Fibroblast of the conjunctiva (primary cell): ENCODE measurements at regions not wholly inside any gene's neighbourhood (a gene's known extent, or its start where the extent isn't known, plus 50 kb on each side); places are given as distances from the start of the nearest gene placed in this dataset.
"Not testable (repeated sequence)": the region's sequence is repeated elsewhere in the genome, so short reads cannot be mapped to it uniquely, and the experiment has no call there.

ENCODE experiments used
- DNase-seq: peaks from one replicate; pipeline ENCODE4 v3.0.0-alpha.2; 2010; ENCODE audit warnings: low read depth

DNA sequence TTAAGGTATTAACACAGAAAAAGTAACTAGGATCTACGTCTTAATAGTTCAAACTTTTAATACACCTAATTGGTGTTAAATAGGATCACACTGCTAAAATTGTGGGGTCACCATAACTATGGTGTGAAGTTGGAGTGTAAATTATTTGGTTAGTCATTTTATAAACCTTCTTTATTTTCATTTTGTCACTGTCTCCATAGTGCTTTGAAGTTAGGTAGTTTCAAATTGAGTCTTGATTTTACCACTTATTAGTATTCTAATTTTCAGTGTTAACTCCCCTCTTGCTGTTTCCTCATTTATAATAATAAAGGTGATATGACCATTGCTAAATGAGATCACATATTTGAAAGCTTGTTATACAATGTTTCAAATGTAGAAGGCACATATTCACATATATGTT is 738.1 kb upstream of the CHRM3 start:
- DNase-seq = no peak

DNA sequence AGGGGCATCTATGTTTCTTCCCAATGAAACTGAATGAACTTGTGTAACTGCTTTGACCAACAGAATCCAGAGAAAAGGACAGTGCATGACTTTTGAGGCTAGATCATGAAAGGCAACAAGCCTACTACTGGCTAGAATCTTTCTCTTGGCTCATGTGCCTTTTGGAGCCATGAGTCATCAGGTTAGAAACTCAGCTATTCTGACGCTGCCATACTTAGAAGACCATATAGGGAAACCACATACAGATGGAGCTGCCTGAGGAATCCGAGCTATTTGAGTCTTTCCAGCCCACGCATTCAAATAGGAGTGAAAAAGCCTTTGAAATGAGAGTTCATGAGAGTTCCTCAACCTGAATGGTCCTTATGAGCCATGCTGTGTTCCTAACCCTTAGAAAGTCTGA is 738.5 kb upstream of the CHRM3 start:
- peak; percentile 88 for DNase-seq

DNA sequence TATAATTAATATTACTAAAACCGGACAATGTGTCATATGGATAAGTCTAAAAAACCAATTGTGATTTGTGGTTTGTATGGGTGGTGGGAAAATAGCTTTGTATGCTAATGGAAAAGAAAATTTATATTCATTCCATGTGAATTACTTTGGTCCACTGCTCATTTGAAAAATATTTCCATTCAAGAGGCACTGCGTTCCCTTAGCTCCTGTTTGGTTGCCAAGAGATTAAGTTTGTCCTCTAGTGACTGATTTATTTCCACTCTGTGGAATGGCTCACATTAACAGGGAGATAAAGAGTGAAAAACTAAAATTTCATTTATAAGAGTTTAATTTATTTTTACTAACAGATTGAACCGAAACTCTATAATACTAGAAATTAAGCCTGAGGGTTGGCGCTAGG is 744.1 kb upstream of the CHRM3 start:
- DNase-seq = peak; percentile 27

- no peak for DNase-seq
Observed at GRCh38 chr1:238639861-238640260, 746.5 kb upstream of the CHRM3 start.

- no peak for DNase-seq
Observed at GRCh38 chr1:238628110-238628509, 737.4 kb upstream of the ZP4 start.

DNA sequence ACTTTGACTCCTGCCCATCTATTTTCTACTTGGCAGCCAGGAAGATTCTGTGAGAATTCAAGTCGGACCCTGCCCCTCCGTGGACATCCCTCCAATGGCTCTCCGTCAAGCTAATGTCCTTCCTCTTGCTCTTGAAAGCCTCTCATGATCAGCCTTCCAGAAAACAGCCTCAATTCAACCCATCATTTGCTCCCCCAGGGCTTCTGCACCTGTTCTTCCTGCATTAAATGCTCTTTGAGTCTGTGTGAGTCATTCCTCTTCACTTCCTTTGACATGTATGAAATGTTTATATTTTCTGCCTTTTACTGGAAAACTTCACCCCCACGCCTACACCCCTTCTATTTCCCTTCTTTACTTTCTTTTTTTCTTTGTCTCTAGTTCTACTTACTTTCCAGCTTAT is 734.1 kb upstream of the ZP4 start:
- no peak for DNase-seq

GRCh38 chr1:238621405-238621804 is 730.7 kb upstream of the ZP4 start:
- no peak for DNase-seq

DNA sequence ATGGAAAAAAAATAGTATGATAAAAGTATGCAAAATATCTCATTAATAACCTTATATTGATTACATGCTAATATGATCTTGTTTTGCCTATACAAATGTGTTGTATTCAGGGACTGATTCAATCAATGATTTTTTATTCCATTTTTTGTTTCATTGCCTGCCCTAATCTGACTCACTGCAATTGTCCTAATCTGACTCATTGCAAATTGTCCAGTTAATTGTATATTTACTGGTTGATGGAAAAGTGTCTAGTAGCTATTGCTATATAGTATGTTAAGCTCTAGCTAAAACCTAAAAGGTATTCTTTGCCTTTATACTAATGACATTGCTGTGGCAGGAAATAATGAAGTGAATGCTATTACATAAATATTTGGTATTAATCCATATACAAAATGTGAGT is 728.9 kb upstream of the ZP4 start:
- DNase-seq = no peak

DNA sequence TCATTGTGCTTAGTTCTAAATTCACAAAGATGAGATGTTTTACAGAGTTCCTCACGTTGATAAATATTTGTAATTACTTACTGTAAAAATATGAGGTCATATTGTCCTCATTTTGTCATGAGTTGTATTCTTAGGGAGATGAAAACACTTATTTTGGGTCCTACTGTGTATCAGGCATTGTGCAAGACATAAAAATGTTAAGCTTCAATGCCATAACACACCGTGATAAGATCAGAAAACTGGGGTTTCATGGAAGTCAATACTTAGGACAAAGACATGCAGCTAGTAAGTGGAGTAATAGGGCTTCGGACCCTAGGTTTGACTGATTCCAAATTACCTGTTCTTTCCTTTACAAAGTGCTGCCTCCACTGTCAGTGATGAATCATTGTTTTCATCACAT is 720.7 kb upstream of the ZP4 start:
- no peak for DNase-seq

DNA sequence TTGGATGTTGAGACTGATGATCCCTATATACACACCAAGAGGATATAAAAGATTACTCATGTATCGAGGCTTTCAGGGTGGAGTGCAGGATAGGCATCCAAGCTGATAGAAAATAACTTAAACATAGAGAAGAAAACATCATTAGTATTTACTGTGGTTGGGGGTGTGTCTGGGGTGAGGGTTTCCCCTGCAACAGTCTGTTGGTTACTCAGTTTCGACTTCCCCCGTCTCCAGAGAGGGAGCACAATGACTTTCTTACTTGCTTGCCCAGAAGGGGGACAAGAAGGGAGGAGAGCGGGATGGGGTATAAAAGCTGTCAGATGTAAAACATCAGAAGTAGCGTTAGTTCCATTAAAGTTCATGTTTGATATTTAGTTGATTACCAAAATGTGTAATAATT is 717.4 kb upstream of the ZP4 start:
- DNase-seq = no peak

- DNase-seq = no peak
Observed at GRCh38 chr1:238606896-238607295, 716.2 kb upstream of the ZP4 start.

DNA sequence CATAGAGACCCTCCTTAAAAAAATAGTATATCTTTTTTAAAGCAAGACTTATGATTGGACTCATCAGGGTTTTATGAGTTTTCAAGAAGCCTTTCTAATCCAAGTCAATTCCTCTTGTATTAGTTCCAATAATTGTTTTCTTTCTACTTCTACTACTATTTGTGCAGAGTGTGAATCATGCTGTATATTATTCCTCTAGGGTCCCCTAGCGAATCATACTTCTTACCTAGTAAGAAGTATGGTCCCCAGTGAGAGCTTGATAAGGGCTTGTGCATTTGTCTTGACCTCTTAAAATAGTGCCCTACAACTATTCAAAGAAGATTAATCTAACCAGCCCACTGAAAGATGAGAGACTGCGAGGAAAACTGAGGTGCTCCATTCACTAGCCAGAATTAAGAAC is 715.7 kb upstream of the ZP4 start:
- DNase-seq = no peak

- no peak for DNase-seq
Observed at GRCh38 chr1:238604357-238604756, 713.6 kb upstream of the ZP4 start.

DNA sequence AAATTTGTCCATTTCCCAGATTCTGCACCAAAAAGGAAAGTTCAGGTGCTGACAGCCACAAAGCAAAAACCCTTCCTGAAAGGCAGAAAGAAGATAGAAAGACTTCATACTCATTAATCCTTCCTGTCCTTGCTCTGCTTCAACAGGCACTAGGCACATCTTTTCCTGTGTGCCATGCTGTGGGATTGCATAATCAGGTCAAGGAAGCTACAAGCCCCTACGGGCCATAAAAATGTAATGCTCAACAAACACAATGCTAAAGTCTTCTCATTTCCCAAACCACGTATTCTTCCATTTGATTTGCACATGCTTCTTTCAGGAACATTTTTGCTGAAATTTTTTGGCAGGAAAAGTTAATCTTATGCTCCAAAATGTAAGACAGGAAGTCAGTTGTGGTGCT is 710.9 kb upstream of the ZP4 start:
- not testable (repeated sequence) for DNase-seq

DNA sequence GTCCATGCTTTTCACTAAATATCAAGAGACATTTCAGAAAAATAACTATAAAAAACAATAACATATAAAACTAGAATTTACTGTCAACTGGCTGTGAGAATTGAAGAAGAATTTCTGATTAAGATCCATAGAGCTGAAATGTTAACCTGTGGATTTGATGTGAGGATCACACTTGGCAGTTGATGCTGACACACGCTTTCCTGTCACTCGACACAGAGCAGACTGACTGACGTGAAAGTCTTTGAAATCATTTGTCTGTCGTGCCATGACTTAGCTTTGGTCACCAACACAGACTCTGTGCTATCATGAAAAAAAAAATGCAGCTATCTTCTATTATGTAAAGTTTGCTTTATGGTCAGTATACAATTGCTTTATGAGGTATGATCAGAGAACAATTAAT is 706.0 kb upstream of the ZP4 start:
- no peak for DNase-seq

GRCh38 chr1:238592621-238593020 is 701.9 kb upstream of the ZP4 start:
- no peak for DNase-seq

DNA sequence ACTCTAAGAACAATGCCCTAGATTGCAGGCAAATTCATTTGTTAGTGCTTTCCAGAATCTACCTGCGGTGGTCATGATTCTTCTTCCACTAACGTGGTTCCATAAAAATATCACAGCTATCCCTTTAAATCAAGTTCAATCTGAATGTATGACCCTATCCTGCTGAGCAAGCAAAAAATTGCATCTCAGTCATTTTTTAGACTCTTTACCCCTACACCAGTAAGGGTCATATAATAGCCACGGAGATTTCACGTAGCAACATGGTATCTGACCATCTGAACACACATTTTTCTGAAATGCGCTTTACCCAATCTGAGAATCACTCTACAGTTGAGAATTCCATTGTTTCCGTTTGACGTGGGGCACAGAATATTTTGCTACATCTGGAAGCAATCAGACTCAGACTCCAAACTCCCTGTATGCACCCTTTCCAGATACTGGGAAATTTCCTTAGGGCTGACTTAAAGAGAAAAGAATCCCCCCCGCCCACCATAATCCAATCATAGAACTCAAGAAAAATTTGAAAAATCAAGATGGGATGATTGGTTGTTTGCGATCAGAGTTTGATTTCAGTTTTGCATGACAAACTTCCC is 699.2 kb upstream of the ZP4 start:
- DNase-seq = peak; percentile 31

DNA sequence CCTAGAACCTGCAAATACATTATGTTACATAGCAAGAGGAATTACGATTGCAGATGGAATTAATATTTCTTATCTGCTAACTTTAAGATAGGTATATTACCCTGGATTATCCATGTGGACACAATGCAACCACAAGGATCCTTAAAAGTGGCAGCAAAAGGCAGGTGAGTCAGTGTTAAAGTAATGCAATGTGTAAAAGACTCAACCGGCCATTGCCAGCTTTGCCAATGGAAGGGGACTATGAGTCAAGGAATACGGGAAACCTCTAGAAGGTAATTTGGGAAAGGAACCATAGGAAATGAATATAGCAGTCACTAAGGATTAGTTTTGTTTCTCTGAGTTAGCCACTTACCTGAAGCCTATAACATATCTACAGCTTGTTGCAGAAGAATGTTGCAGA is 692.1 kb upstream of the ZP4 start:
- DNase-seq = no peak

DNA sequence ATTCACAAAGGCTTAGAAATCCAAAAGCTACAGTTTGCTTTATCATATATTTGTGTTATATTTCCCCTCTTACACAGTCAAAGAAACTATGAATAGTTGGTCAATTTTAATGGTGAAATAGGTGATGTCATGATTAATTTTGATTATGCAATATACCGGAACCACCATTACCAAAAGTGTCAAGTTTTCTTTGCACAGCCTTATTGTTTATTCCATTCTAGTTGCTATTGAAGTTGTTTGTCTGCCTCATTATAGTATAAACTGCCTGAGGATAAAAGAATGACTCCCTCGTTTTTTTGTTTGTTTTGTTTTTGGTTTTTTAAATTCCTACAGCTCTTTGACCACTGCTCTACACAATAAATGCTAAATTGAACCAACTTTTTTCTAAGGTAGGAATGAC is 690.6 kb upstream of the ZP4 start:
- DNase-seq = no peak

DNA sequence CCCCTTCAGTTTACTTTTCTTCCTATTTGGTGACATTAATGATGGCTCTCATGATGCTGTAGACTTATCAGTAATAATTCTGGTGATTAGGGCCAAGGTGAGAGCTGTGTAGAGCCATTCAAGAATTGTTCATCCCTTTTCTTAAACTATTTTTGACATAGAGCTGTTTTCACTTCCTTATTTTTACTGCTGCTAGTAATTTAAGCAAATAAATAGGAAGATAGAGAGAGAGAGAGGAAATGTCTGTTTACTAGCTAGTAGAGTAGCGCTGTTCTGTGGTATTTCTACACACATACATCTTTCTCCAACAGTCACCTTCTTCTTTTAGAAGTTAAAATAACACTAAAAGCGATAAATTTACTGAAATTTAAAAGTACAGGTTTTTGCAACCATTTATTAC is 678.0 kb upstream of the ZP4 start:
- no peak for DNase-seq

GRCh38 chr1:238562341-238562740 is 671.6 kb upstream of the ZP4 start:
- DNase-seq = no peak

DNA sequence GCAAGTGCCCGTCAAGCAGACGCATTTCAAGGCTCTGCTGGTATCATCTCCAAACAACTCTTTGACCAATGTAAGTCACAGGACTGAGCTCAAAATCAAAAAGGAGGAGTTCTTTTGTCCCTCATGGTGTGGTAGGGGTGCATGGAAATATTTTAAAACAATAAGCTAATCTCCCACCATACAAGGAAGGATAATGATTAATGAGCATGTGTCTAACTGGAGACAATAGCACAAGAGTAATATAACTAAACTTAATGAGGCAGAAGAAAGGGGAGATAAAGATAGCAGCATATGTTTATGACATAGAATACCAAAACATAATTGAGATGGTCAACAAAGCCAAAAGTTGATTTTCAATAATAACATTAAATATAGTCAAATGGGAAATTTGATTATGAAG is 668.0 kb upstream of the ZP4 start:
- no peak for DNase-seq

GRCh38 chr1:238558156-238558555 is 667.4 kb upstream of the ZP4 start:
- DNase-seq = peak; percentile 27

- DNase-seq = no peak
Observed at GRCh38 chr1:238552271-238552670, 661.5 kb upstream of the ZP4 start.

DNA sequence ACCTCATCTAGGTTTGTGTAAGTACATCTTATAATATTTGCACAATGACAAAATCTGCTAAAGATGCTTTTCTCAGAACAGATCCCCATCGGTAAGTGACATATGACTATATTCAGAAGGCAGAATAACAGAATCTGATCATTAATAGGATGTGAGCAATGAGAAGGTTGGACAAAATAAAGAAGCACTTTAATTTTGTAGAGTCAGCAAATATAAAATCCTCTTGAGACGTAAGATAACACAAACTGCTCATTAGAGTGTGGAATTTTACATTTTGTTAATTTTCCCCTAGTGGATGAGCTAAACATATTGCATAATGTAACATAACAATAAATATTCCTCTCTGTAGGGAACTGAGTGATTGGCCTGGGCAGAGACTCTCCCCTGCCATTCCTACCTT is 658.4 kb upstream of the ZP4 start:
- DNase-seq = no peak
